EH (cell line): ENCODE measurements at regions not wholly inside any gene's neighbourhood (a gene's known extent, or its start where the extent isn't known, plus 50 kb on each side); places are given as distances from the start of the nearest gene placed in this dataset.
A peak's percentile ranks its signal among the peaks of the same experiment; 100 is the strongest.

Experiments
- DNase-seq: peaks from one replicate; pipeline ENCODE4 v3.0.0-alpha.2; 2015; ENCODE audit warnings: low read depth

DNA sequence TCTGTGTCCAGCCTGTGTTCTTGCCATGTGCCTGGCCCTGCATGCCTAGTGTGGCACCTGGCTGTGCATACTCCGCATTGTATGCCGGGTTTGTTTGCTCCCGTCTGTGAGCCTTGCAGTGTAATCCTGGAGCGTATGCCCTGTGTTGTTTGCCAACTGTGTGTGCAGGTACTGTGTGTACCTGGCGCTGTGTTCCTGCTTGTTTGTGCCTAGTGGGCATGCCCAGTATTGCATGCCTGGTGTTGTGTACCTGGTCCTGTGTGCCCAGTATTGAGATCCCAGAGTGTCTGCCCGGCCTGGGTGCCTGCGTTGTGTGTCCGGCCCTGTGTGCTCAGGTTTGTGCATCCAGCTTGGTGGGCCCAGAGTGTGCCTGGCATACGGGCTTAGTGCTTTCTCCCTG lies 54.5 kb upstream of the CHRNA7 start:
- no peak for DNase-seq

DNA sequence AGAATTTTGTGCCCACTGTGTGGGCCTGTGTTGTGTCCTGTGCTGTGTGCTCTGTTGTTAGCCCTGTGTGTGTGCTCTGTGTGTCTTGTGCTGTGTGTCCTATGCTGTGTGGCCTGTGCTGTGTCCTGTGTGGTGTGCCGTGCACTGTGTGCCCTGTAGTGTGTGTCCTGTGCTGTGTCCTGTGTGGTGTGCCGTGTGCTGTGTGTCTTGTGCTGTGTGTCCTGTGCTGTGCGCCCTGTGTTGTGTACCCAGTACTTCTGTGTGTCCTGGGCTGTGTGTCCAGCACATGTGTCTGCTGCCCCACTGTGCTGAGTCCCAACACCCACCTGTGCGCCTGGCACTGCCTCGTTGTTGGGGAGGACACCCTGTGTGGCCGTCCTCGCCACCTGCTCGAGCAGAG lies 53.2 kb upstream of the CHRNA7 start:
- no peak for DNase-seq

DNA sequence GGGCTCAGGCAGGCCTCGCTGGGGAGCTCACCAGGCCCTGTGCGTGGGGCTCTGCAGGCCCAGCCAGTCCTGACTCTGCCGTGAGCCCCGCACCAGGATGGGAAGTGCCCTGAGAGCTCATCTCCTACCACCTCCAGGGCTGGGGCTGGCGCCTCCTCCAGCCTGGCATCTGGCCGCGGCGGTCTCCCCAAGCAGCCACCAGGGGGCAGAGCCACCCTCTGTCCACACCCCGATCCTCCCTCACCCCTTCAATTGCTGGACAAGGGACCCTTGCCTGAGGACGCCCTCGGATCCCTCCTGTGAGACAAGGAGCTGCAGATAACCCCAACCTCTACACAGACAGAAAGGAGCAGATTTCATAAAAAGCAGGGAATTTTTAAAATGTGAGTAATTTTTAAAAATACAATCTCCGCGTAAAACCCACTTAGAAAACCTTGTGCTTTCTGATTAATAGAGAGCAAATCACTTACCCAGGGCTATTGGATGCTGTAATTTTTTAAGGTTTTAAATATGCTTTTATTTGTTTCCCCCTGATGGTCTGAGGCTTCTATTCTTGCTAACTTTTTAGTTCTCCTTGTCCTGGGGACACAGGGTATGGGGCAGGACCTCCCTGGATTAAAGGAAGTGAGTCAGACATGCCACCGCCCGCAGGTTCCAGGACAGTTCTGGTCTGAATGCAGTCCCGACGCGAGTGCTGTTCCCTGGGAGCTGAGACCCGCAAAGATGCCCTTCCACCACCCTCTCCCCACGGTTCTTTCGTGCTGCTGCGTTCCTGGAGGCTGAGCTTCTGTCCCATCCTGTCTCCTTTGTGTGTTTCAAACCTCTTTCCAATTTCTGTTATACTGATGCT lies 52.3 kb upstream of the CHRNA7 start:
- DNase-seq = peak; percentile 20
